ENCODE measurements at regions not wholly inside any gene's neighbourhood (a gene's known extent, or its start where the extent isn't known, plus 50 kb on each side); places are given as distances from the start of the nearest gene placed in this dataset.

- TF ChIP-seq PRDM15 (CRISPR knock-in tag; IDR thresholded peaks at IDR 0.05) (no peak), ATF2 (CRISPR knock-in tag; IDR thresholded peaks at IDR 0.05; ENCODE audit: borderline replicate concordance, low read depth) (no peak), GABPB1 (CRISPR knock-in tag; IDR thresholded peaks at IDR 0.05) (no peak)
These were observed 65.6 kb downstream of the NCOR2 start (continued) for GRCh38 chr12:124501827-124502226.

- ATAC-seq (peak; percentile 4), DNase-seq (ENCODE audit: low spot score) (no peak)
- TF ChIP-seq, protein P1, sequence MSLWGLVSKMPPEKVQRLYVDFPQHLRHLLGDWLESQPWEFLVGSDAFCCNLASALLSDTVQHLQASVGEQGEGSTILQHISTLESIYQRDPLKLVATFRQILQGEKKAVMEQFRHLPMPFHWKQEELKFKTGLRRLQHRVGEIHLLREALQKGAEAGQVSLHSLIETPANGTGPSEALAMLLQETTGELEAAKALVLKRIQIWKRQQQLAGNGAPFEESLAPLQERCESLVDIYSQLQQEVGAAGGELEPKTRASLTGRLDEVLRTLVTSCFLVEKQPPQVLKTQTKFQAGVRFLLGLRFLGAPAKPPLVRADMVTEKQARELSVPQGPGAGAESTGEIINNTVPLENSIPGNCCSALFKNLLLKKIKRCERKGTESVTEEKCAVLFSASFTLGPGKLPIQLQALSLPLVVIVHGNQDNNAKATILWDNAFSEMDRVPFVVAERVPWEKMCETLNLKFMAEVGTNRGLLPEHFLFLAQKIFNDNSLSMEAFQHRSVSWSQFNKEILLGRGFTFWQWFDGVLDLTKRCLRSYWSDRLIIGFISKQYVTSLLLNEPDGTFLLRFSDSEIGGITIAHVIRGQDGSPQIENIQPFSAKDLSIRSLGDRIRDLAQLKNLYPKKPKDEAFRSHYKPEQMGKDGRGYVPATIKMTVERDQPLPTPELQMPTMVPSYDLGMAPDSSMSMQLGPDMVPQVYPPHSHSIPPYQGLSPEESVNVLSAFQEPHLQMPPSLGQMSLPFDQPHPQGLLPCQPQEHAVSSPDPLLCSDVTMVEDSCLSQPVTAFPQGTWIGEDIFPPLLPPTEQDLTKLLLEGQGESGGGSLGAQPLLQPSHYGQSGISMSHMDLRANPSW (CRISPR knock-in tag; conservative IDR thresholded peaks at IDR 0.05; ENCODE audit: low read depth), result no peak
- TF ChIP-seq ZBTB21 (CRISPR knock-in tag; IDR thresholded peaks at IDR 0.05; ENCODE audit: borderline replicate concordance) (no peak), ZSCAN18 (CRISPR knock-in tag; IDR thresholded peaks at IDR 0.05) (no peak), FOXJ3 (CRISPR knock-in tag; IDR thresholded peaks at IDR 0.05; ENCODE audit: borderline replicate concordance) (no peak), AR (CRISPR knock-in tag; IDR thresholded peaks at IDR 0.05) (no peak), ETV6 (CRISPR knock-in tag; IDR thresholded peaks at IDR 0.05) (no peak), ZBTB43 (CRISPR knock-in tag; IDR thresholded peaks at IDR 0.05) (no peak), ELF4 (CRISPR knock-in tag; IDR thresholded peaks at IDR 0.05; ENCODE audit: low read depth) (no peak), NFATC4 (CRISPR knock-in tag; IDR thresholded peaks at IDR 0.05) (no peak), NFE2L1 (CRISPR knock-in tag; IDR thresholded peaks at IDR 0.05) (no peak), TP53 (CRISPR knock-in tag; IDR thresholded peaks at IDR 0.05) (no peak), HMGA2 (CRISPR knock-in tag; IDR thresholded peaks at IDR 0.05) (no peak), SMAD4 (CRISPR knock-in tag; IDR thresholded peaks at IDR 0.05) (no peak), SOX15 (CRISPR knock-in tag; IDR thresholded peaks at IDR 0.05) (no peak), ZNF121 (CRISPR knock-in tag; IDR thresholded peaks at IDR 0.05) (no peak)
- TF ChIP-seq, protein P2, sequence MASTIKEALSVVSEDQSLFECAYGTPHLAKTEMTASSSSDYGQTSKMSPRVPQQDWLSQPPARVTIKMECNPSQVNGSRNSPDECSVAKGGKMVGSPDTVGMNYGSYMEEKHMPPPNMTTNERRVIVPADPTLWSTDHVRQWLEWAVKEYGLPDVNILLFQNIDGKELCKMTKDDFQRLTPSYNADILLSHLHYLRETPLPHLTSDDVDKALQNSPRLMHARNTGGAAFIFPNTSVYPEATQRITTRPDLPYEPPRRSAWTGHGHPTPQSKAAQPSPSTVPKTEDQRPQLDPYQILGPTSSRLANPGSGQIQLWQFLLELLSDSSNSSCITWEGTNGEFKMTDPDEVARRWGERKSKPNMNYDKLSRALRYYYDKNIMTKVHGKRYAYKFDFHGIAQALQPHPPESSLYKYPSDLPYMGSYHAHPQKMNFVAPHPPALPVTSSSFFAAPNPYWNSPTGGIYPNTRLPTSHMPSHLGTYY (CRISPR knock-in tag; IDR thresholded peaks at IDR 0.05), result no peak
- TF ChIP-seq, protein P3, sequence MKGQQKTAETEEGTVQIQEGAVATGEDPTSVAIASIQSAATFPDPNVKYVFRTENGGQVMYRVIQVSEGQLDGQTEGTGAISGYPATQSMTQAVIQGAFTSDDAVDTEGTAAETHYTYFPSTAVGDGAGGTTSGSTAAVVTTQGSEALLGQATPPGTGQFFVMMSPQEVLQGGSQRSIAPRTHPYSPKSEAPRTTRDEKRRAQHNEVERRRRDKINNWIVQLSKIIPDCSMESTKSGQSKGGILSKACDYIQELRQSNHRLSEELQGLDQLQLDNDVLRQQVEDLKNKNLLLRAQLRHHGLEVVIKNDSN (CRISPR knock-in tag; IDR thresholded peaks at IDR 0.05), result no peak
- Mint-ChIP-seq H3K27ac (peak overlapping the region; percentile 96), H3K27me3 (ENCODE audit: low read depth) (no peaks in the 10 kb centered on the region), H3K4me1 (peaks cover 82% of the 10 kb centered on the region), H3K4me3 (no peak overlapping the region), H3K9me3 (no peaks in the 10 kb centered on the region), H3K36me3 (no peaks in the 10 kb centered on the region)
- ChIA-PET POLR2A (interaction anchor here (0.8 to 1.4 kb wide), 3 partner anchors 8 to 68 kb away, joined by 3 to 5 read pairs (median 4); no protein-coding TSS in a partner anchor), CTCF (interaction anchor here (1.0 to 4.0 kb wide), 4 partner anchors 11 to 271 kb away, joined by 3 to 12 read pairs (median 4); no protein-coding TSS in a partner anchor)
These were observed 66.3 kb downstream of the NCOR2 start for GRCh38 chr12:124501112-124501561.

Data from WTC11 (cell line).